Gastrocnemius medialis (tissue), 4 donors: ENCODE measurements at regions not wholly inside any gene's neighbourhood (a gene's known extent, or its start where the extent isn't known, plus 50 kb on each side); places are given as distances from the start of the nearest gene placed in this dataset.

Experiments
- POLR2A ChIP-seq, 2 donors: fragments of 450-650 bp; IDR thresholded peaks; one replicate each; pipeline ENCODE4 v1.6.1; 2017; ENCODE audit warnings: antibody characterized with exemption in 2 of 2, mild to moderate bottlenecking in 2 of 2, moderate library complexity in 2 of 2
- TF ChIP-seq, protein P1 (sequence below), 5 experiments: fragments of 450-650 bp in 3 of 5; fragments of 200-600 bp in 2 of 5; sonication (generic) in 2 of 5; IDR thresholded peaks in 4 of 5; conservative IDR thresholded peaks in 1 of 5; 1 replicate in 4 of 5; 2 replicates in 1 of 5; pipeline ENCODE4 v1.5.1; 2016 to 2019; ENCODE audit warnings: antibody characterized with exemption in 5 of 5, mild to moderate bottlenecking in 3 of 5, moderate library complexity in 3 of 5

DNA sequence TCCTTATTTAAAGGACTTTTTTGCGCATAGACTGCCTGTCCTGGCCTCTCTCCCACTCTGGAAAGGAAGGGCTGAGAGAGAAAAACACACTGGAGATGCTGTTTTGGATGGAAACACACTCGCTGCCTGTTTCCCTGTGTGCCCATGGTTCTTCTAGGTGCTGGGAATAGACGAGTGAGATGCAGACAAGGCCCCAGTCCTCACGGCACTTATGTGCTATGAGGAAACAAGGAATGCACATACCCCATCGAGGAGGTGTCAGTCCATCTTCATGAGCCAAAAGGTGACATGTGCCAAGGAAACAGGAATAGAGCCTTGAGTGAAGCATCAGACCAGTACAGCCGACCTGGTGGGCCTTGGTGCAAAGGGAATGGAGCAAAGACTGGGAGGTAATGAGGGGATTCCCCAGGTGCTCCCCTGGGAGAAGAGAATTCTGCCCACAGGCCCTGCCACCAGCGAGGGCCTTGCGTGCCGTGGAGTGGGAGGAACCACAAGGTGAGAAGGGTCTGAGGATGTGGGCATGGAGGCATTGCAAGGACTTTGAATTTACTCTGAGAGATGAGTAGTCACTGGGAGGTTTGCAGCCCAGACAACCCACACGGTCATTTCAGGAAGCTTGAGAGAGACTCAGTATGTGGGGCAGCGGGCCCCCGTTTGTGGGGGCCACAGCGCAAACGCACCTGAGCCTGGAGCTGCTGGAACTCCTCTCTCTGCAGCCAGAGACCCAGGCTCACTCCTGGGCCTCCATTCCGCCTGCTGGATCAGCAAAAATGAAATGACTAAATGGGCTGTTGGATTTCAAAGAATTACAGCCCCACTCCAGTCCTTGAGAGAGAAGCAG lies 197.5 kb upstream of the COPS8 start:
- TF ChIP-seq POLR2A (IDR thresholded peaks at IDR 0.05) = no peak
- TF ChIP-seq, protein P1, sequence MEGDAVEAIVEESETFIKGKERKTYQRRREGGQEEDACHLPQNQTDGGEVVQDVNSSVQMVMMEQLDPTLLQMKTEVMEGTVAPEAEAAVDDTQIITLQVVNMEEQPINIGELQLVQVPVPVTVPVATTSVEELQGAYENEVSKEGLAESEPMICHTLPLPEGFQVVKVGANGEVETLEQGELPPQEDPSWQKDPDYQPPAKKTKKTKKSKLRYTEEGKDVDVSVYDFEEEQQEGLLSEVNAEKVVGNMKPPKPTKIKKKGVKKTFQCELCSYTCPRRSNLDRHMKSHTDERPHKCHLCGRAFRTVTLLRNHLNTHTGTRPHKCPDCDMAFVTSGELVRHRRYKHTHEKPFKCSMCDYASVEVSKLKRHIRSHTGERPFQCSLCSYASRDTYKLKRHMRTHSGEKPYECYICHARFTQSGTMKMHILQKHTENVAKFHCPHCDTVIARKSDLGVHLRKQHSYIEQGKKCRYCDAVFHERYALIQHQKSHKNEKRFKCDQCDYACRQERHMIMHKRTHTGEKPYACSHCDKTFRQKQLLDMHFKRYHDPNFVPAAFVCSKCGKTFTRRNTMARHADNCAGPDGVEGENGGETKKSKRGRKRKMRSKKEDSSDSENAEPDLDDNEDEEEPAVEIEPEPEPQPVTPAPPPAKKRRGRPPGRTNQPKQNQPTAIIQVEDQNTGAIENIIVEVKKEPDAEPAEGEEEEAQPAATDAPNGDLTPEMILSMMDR (IDR thresholded peaks at IDR 0.05 in 4 of 5, conservative IDR thresholded peaks at IDR 0.05 in 1 of 5) = no peak
